K562 (cell line): ENCODE measurements at regions not wholly inside any gene's neighbourhood (a gene's known extent, or its start where the extent isn't known, plus 50 kb on each side); places are given as distances from the start of the nearest gene placed in this dataset.
A peak's percentile ranks its signal among the peaks of the same experiment; 100 is the strongest.

Experiments
- E2F3 ChIP-seq: fragments of 250-450 bp; sonication (Bioruptor Pico); IDR thresholded peaks from 2 replicates; pipeline ENCODE4 v1.4.0; 2020; ENCODE audit warnings: mild to moderate bottlenecking
- GTF2E2 ChIP-seq: fragments of 200-800 bp; sonication (Bioruptor generic); IDR thresholded peaks from 2 replicates; pipeline ENCODE4 v1.6.1; 2016; ENCODE audit warnings: missing genetic modification characterization, missing compliant biosample characterization
- IRF9 ChIP-seq: fragments of 450-650 bp; IDR thresholded peaks from 2 replicates; pipeline ENCODE4 v1.6.1; 2016; ENCODE audit warnings: missing biosample characterization, missing genetic modification characterization
- JUNB ChIP-seq: fragments of 450-650 bp; formaldehyde crosslinking; conservative IDR thresholded peaks from 2 replicates; pipeline ENCODE4 v1.4.0; 2020; ENCODE audit warnings: mild to moderate bottlenecking
- MEF2D ChIP-seq: conservative IDR thresholded peaks from 2 replicates; pipeline ENCODE4 v1.6.1; 2016; ENCODE audit warnings: low read depth, missing genetic modification characterization, missing compliant biosample characterization
- NBN ChIP-seq: fragments of 450-650 bp; IDR thresholded peaks from 2 replicates; pipeline ENCODE4 v1.6.1; 2016; ENCODE audit warnings: low read depth, mild to moderate bottlenecking
- RBBP5 ChIP-seq: fragments of 200-600 bp; sonication (generic); IDR thresholded peaks from 2 replicates; pipeline ENCODE4 v1.6.1; 2012; ENCODE audit warnings: borderline replicate concordance, mild to moderate bottlenecking, low read length, control low read depth, inconsistent platforms; ENCODE audit not compliant: insufficient read depth, poor library complexity, severe bottlenecking
- SMARCE1 ChIP-seq: fragments of 450-650 bp; IDR thresholded peaks from 2 replicates; pipeline ENCODE4 v1.7.1; 2016; ENCODE audit warnings: mild to moderate bottlenecking
- SUPT5H ChIP-seq: fragments of 450-650 bp; IDR thresholded peaks from 2 replicates; pipeline ENCODE4 v1.6.1; 2016
- TEAD4 ChIP-seq, 2 experiments: sonication (generic) in 1 of 2; formaldehyde crosslinking in 1 of 2; IDR thresholded peaks; 2 replicates each; pipeline versions ENCODE4 v1.6.1 to v1.8.0; 2012 to 2022; ENCODE audit warnings: borderline replicate concordance in 1 of 2, inconsistent platforms in 1 of 2, low read length in 1 of 2, mild to moderate bottlenecking in 1 of 2, missing genetic modification reagents in 1 of 2
- TSHZ1 ChIP-seq: fragments of 250-450 bp; sonication (Bioruptor Pico); IDR thresholded peaks from 2 replicates; pipeline ENCODE4 v1.4.0; 2020; ENCODE audit warnings: mild to moderate bottlenecking, moderate library complexity
- WHSC1 ChIP-seq: IDR thresholded peaks from one replicate; pipeline ENCODE4 v1.6.1; 2012; ENCODE audit warnings: low read length, control low read depth, inconsistent platforms
- ZC3H4 ChIP-seq: sonication (generic); formaldehyde crosslinking; IDR thresholded peaks from 2 replicates; pipeline ENCODE4 v1.9.0; 2021; ENCODE audit warnings: missing genetic modification reagents, borderline replicate concordance
- ZFP30 ChIP-seq: fragments of 250-450 bp; sonication (Bioruptor Pico); IDR thresholded peaks from 2 replicates; pipeline ENCODE4 v1.8.0; 2022; ENCODE audit warnings: moderate library complexity, mild to moderate bottlenecking, inconsistent platforms, borderline replicate concordance
- ZFP36 ChIP-seq: fragments of 150-350 bp; IDR thresholded peaks from 2 replicates; pipeline ENCODE4 v1.6.1; 2018; ENCODE audit warnings: low read length, low read depth; ENCODE audit not compliant: partially characterized antibody
- ZFP91 ChIP-seq: sonication (generic); formaldehyde crosslinking; IDR thresholded peaks from 2 replicates; pipeline ENCODE4 v1.8.0; 2022; ENCODE audit warnings: mild to moderate bottlenecking, missing genetic modification reagents
- ZNF316 ChIP-seq: fragments of 450-650 bp; IDR thresholded peaks from 2 replicates; pipeline ENCODE4 v1.6.1; 2016
- ZNF354B ChIP-seq: fragments of 250-450 bp; sonication (Bioruptor Pico); IDR thresholded peaks from 2 replicates; pipeline ENCODE4 v1.4.0; 2020
- ZNF431 ChIP-seq: sonication (generic); formaldehyde crosslinking; IDR thresholded peaks from 2 replicates; pipeline ENCODE4 v1.8.0; 2022; ENCODE audit warnings: mild to moderate bottlenecking, missing genetic modification reagents
- ZNF717 ChIP-seq: fragments of 250-450 bp; sonication (Bioruptor Pico); IDR thresholded peaks from 2 replicates; pipeline ENCODE4 v1.5.0; 2021
- ZNF830 ChIP-seq: fragments of 250-450 bp; sonication (Bioruptor Pico); IDR thresholded peaks from 2 replicates; pipeline ENCODE4 v1.5.0; 2021; ENCODE audit warnings: mild to moderate bottlenecking

GRCh38 chr20:53752971-53753879 lies 159.6 kb upstream of the ZNF217 start (continued):
- TF ChIP-seq ZFP91 (CRISPR knock-in tag), result no peak
- TF ChIP-seq ZNF316, result peak; percentile 51
- no peak for TF ChIP-seq ZFP36
- TF ChIP-seq ZNF431, result no peak
- TF ChIP-seq MEF2D (tag), result no peak
- TF ChIP-seq SUPT5H, result peak; percentile 79
- no peak for TF ChIP-seq JUNB (CRISPR knock-in tag)
- TF ChIP-seq NBN, result 0 out of 2 replicates have a peak, but pooled peaks have one; percentile 32
- peak; percentile 62 for TF ChIP-seq TEAD4 (IDR thresholded peaks at IDR 0.05; ENCODE audit: low read length)
- TF ChIP-seq TEAD4 (CRISPR knock-in tag; IDR thresholded peaks at IDR 0.05; ENCODE audit: borderline replicate concordance), result no peak
- no peak for TF ChIP-seq TSHZ1 (CRISPR knock-in tag)
- no peak for TF ChIP-seq ZC3H4 (CRISPR knock-in tag)
- TF ChIP-seq ZNF717 (CRISPR knock-in tag), result no peak
- no peak for TF ChIP-seq WHSC1
- TF ChIP-seq IRF9 (tag), result no peak
- no peak for TF ChIP-seq E2F3 (CRISPR knock-in tag)
- TF ChIP-seq GTF2E2 (tag), result peak; percentile 94
- TF ChIP-seq ZNF354B (CRISPR knock-in tag), result no peak
- TF ChIP-seq RBBP5, result no peak
- TF ChIP-seq ZNF830 (CRISPR knock-in tag), result no peak
- TF ChIP-seq ZFP30 (CRISPR knock-in tag), result no peak
- TF ChIP-seq SMARCE1, result no peak
